ENCODE measurements at regions not wholly inside any gene's neighbourhood (a gene's known extent, or its start where the extent isn't known, plus 50 kb on each side); places are given as distances from the start of the nearest gene placed in this dataset.

DNA sequence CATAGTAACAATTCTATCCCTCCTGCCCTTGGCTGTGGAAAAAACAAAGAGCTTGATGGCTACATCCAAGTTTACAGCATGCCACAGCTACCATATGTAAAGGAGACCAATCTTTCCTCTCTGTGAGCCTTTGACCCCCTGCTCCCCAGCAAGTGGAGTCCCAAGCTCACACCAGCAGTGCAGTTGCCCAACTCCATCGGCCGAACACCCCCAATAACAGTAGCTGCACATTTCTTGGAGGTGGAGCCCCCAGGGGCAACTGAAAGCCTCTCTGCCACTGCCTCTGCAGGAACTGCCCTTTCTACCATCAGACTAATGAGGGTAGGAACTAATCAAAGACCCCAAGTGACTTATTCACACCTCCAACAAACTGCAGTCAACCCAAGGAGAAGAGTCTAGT, 81.0 kb upstream of the TCEAL2 start:
- no peaks in the 10 kb centered on the region for H3K36me3 ChIP-seq (ENCODE audit: insufficient read depth, low read length)
- no peaks in the 10 kb centered on the region for H3K27me3 ChIP-seq (ENCODE audit: insufficient read depth, low read depth, low read length)
- TF ChIP-seq, protein P1, sequence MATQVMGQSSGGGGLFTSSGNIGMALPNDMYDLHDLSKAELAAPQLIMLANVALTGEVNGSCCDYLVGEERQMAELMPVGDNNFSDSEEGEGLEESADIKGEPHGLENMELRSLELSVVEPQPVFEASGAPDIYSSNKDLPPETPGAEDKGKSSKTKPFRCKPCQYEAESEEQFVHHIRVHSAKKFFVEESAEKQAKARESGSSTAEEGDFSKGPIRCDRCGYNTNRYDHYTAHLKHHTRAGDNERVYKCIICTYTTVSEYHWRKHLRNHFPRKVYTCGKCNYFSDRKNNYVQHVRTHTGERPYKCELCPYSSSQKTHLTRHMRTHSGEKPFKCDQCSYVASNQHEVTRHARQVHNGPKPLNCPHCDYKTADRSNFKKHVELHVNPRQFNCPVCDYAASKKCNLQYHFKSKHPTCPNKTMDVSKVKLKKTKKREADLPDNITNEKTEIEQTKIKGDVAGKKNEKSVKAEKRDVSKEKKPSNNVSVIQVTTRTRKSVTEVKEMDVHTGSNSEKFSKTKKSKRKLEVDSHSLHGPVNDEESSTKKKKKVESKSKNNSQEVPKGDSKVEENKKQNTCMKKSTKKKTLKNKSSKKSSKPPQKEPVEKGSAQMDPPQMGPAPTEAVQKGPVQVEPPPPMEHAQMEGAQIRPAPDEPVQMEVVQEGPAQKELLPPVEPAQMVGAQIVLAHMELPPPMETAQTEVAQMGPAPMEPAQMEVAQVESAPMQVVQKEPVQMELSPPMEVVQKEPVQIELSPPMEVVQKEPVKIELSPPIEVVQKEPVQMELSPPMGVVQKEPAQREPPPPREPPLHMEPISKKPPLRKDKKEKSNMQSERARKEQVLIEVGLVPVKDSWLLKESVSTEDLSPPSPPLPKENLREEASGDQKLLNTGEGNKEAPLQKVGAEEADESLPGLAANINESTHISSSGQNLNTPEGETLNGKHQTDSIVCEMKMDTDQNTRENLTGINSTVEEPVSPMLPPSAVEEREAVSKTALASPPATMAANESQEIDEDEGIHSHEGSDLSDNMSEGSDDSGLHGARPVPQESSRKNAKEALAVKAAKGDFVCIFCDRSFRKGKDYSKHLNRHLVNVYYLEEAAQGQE (IDR thresholded peaks at IDR 0.05; ENCODE audit: borderline replicate concordance), result no peak
- TF ChIP-seq POLR2AphosphoS5 (IDR thresholded peaks at IDR 0.05) (no peak), RAD21 (conservative IDR thresholded peaks at IDR 0.05) (no peak), EP300 (conservative IDR thresholded peaks at IDR 0.05; ENCODE audit: poor library complexity, severe bottlenecking) (no peak), SMC3 (conservative IDR thresholded peaks at IDR 0.05; ENCODE audit: poor library complexity) (no peak), TAF1 (IDR thresholded peaks at IDR 0.05; ENCODE audit: low read depth) (no peak)
- TF ChIP-seq, protein P2, sequence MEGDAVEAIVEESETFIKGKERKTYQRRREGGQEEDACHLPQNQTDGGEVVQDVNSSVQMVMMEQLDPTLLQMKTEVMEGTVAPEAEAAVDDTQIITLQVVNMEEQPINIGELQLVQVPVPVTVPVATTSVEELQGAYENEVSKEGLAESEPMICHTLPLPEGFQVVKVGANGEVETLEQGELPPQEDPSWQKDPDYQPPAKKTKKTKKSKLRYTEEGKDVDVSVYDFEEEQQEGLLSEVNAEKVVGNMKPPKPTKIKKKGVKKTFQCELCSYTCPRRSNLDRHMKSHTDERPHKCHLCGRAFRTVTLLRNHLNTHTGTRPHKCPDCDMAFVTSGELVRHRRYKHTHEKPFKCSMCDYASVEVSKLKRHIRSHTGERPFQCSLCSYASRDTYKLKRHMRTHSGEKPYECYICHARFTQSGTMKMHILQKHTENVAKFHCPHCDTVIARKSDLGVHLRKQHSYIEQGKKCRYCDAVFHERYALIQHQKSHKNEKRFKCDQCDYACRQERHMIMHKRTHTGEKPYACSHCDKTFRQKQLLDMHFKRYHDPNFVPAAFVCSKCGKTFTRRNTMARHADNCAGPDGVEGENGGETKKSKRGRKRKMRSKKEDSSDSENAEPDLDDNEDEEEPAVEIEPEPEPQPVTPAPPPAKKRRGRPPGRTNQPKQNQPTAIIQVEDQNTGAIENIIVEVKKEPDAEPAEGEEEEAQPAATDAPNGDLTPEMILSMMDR (IDR thresholded peaks at IDR 0.05; ENCODE audit: poor library complexity, severe bottlenecking), result no peak
- no peaks in the 10 kb centered on the region for H3F3A ChIP-seq (ENCODE audit: insufficient read depth, low read length, poor library complexity, severe bottlenecking)
- H3K9ac ChIP-seq (ENCODE audit: low read length), result no peak overlapping the region
- no peak overlapping the region for H3K27ac ChIP-seq (ENCODE audit: low read length)
- H3K4me3 ChIP-seq (ENCODE audit: low read length), result no peak overlapping the region
- H2AFZ ChIP-seq (ENCODE audit: low read depth, low read length), result no peak overlapping the region
- H3K9me2 ChIP-seq (ENCODE audit: insufficient read depth, low read length), result no peaks in the 10 kb centered on the region
- no peak overlapping the region for H3K4me2 ChIP-seq (ENCODE audit: low read length)
- no peaks in the 10 kb centered on the region for H3K9me3 ChIP-seq (ENCODE audit: low read length)
- H4K20me1 ChIP-seq (ENCODE audit: insufficient read depth), result no peaks in the 10 kb centered on the region
- no peaks in the 10 kb centered on the region for H3K79me2 ChIP-seq (replicated peaks; ENCODE audit: insufficient read depth, low read length)

DNA sequence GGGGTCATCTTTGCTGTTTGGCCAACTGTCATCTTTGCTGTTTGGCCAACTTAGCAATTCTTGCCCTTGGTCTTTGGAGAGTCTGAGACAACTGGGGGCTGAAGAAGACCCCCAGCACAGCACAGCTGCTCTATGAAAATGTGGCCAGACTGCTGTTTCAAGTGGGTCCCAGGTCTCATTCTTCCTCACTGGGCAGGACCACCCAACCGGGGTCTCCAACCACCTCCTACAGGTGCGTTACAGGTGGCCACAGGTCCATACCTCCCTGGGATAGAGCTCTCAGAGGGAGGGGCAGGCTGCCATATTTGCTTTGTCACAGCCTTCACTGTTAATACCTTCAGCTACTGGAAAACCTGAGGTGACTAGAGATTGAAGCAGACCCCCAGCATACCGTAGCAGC, 82.1 kb upstream of the TCEAL2 start:
- Histone ChIP-seq H3K27ac (ENCODE audit: low read length) (no peak overlapping the region), H3K4me2 (ENCODE audit: low read length) (no peak overlapping the region), H3K9me2 (ENCODE audit: insufficient read depth, low read length) (no peaks in the 10 kb centered on the region), H3K36me3 (ENCODE audit: insufficient read depth, low read length) (no peaks in the 10 kb centered on the region), H3K9ac (ENCODE audit: low read length) (no peak overlapping the region), H3K79me2 (replicated peaks; ENCODE audit: insufficient read depth, low read length) (no peaks in the 10 kb centered on the region), H3K27me3 (ENCODE audit: insufficient read depth, low read depth, low read length) (no peaks in the 10 kb centered on the region), H3F3A (ENCODE audit: insufficient read depth, low read length, poor library complexity, severe bottlenecking) (no peaks in the 10 kb centered on the region), H3K9me3 (ENCODE audit: low read length) (no peaks in the 10 kb centered on the region), H3K4me3 (ENCODE audit: low read length) (no peak overlapping the region), H2AFZ (ENCODE audit: low read depth, low read length) (no peak overlapping the region), H4K20me1 (ENCODE audit: insufficient read depth) (no peaks in the 10 kb centered on the region)
- TF ChIP-seq SMC3 (conservative IDR thresholded peaks at IDR 0.05; ENCODE audit: poor library complexity), result no peak
- no peak for TF ChIP-seq EZH2 (IDR thresholded peaks at IDR 0.05; ENCODE audit: borderline replicate concordance, insufficient read depth, low read length, poor library complexity, severe bottlenecking)
- no peak for TF ChIP-seq POLR2AphosphoS5 (IDR thresholded peaks at IDR 0.05)
- TF ChIP-seq, protein P1 (IDR thresholded peaks at IDR 0.05; ENCODE audit: borderline replicate concordance), result no peak
